ENCODE measurements at regions not wholly inside any gene's neighbourhood (a gene's known extent, or its start where the extent isn't known, plus 50 kb on each side); places are given as distances from the start of the nearest gene placed in this dataset.

DNA sequence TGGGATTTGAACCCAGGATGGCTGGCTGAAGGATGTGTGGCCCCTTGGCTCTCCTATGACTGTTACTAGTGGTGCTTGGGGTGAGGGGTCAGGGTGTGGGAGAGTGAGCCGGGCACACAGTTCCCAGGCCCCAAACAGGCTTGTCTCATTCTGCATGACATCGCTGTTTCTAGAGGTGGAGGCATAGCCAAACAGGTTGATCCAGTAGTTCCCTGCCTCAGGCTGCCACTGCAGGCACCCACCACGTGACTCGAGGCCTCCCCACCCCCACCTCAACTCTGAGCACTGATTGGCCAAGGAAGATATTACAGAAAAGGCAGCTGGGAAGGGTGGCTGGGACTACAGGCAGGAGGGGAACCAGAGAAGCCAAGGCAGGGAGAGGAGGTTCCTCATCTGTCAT, 102.6 kb downstream of the NCOR2 start:
- TF ChIP-seq, protein P1, sequence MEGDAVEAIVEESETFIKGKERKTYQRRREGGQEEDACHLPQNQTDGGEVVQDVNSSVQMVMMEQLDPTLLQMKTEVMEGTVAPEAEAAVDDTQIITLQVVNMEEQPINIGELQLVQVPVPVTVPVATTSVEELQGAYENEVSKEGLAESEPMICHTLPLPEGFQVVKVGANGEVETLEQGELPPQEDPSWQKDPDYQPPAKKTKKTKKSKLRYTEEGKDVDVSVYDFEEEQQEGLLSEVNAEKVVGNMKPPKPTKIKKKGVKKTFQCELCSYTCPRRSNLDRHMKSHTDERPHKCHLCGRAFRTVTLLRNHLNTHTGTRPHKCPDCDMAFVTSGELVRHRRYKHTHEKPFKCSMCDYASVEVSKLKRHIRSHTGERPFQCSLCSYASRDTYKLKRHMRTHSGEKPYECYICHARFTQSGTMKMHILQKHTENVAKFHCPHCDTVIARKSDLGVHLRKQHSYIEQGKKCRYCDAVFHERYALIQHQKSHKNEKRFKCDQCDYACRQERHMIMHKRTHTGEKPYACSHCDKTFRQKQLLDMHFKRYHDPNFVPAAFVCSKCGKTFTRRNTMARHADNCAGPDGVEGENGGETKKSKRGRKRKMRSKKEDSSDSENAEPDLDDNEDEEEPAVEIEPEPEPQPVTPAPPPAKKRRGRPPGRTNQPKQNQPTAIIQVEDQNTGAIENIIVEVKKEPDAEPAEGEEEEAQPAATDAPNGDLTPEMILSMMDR (conservative IDR thresholded peaks at IDR 0.05) = no peak
- TF ChIP-seq ZFX (IDR thresholded peaks at IDR 0.05) = no peak

Measured in C4-2B (cell line).